Fibroblast of the aortic adventitia (primary cell): ENCODE measurements at regions not wholly inside any gene's neighbourhood (a gene's known extent, or its start where the extent isn't known, plus 50 kb on each side); places are given as distances from the start of the nearest gene placed in this dataset.

Experiments used
- DNase-seq: peaks from one replicate; pipeline ENCODE4 v3.0.0-alpha.2; 2010; ENCODE audit warnings: low read depth
- H3K4me3 ChIP-seq: 2 replicates; pipeline ENCODE4 v1.5.1; 2011; ENCODE audit warnings: low read depth, mild to moderate bottlenecking, control low read depth, low read length, moderate library complexity
- CTCF ChIP-seq: IDR thresholded peaks from 2 replicates; pipeline ENCODE4 v1.5.1; 2011; ENCODE audit warnings: mild to moderate bottlenecking, low read length, control low read depth, inconsistent platforms; ENCODE audit not compliant: insufficient read depth

GRCh38 chr4:34158878-34159277 lies 2085.4 kb downstream of the ARAP2 start:
- no peak for TF ChIP-seq CTCF
- H3K4me3 ChIP-seq: no peak overlapping the region
- DNase-seq: no peak

GRCh38 chr4:34170946-34171345 lies 2073.4 kb downstream of the ARAP2 start:
- no peak overlapping the region for H3K4me3 ChIP-seq
- DNase-seq: no peak
- no peak for TF ChIP-seq CTCF

- H3K4me3 ChIP-seq: no peak overlapping the region
- DNase-seq: no peak
- TF ChIP-seq CTCF: no peak
These were observed 2067.7 kb downstream of the ARAP2 start for GRCh38 chr4:34176609-34177008.

- H3K4me3 ChIP-seq: no peak overlapping the region
- TF ChIP-seq CTCF: no peak
- DNase-seq: no peak
These were observed 2065.8 kb downstream of the ARAP2 start for GRCh38 chr4:34178476-34178875.

GRCh38 chr4:34181311-34181841 lies 2062.9 kb downstream of the ARAP2 start:
- no peak for TF ChIP-seq CTCF
- no peak overlapping the region for H3K4me3 ChIP-seq
- peak; percentile 94 for DNase-seq

- no peak overlapping the region for H3K4me3 ChIP-seq
- DNase-seq: peak; percentile 78
These were observed 2062.4 kb downstream of the ARAP2 start for GRCh38 chr4:34181891-34182290.

More at GRCh38 chr4:34181891-34182290, 2062.4 kb downstream of the ARAP2 start:
- TF ChIP-seq CTCF: no peak
